ENCODE measurements at regions not wholly inside any gene's neighbourhood (a gene's known extent, or its start where the extent isn't known, plus 50 kb on each side); places are given as distances from the start of the nearest gene placed in this dataset.
"Not testable (repeated sequence)": the region's sequence is repeated elsewhere in the genome, so short reads cannot be mapped to it uniquely, and the experiment has no call there.

GRCh38 chr6:139702706-139703105 lies 328.3 kb upstream of the CITED2 start:
- no peak for DNase-seq

GRCh38 chr6:139701695-139702094 lies 327.2 kb upstream of the CITED2 start:
- DNase-seq, result no peak

- DNase-seq, result no peak
Measured at GRCh38 chr6:139701003-139701402, 326.6 kb upstream of the CITED2 start.

GRCh38 chr6:139699911-139700310 lies 325.5 kb upstream of the CITED2 start:
- no peak for DNase-seq

GRCh38 chr6:139699335-139699734 lies 324.9 kb upstream of the CITED2 start:
- no peak for DNase-seq

GRCh38 chr6:139698526-139699176 lies 324.2 kb upstream of the CITED2 start:
- no peak for DNase-seq

- not testable (repeated sequence) for DNase-seq
Measured at GRCh38 chr6:139697856-139698255, 323.4 kb upstream of the CITED2 start.

- not testable (repeated sequence) for DNase-seq
Measured at GRCh38 chr6:139696991-139697390, 322.5 kb upstream of the CITED2 start.

GRCh38 chr6:139695361-139695760 lies 320.9 kb upstream of the CITED2 start:
- DNase-seq, result no peak

GRCh38 chr6:139693735-139694134 lies 319.3 kb upstream of the CITED2 start:
- no peak for DNase-seq

- no peak for DNase-seq
Measured at GRCh38 chr6:139690007-139690406, 315.6 kb upstream of the CITED2 start.

- no peak for DNase-seq
Measured at GRCh38 chr6:139687055-139687454, 312.6 kb upstream of the CITED2 start.

- DNase-seq, result no peak
Measured at GRCh38 chr6:139686308-139686707, 311.9 kb upstream of the CITED2 start.

- no peak for DNase-seq
Measured at GRCh38 chr6:139685009-139685408, 310.6 kb upstream of the CITED2 start.

GRCh38 chr6:139680819-139681218 lies 306.4 kb upstream of the CITED2 start:
- no peak for DNase-seq

- no peak for DNase-seq
Measured at GRCh38 chr6:139679516-139680179, 305.2 kb upstream of the CITED2 start.

GRCh38 chr6:139676718-139677117 lies 302.3 kb upstream of the CITED2 start:
- DNase-seq, result no peak

- no peak for DNase-seq
Measured at GRCh38 chr6:139666284-139666683, 291.8 kb upstream of the CITED2 start.

- no peak for DNase-seq
Measured at GRCh38 chr6:139663996-139664395, 289.5 kb upstream of the CITED2 start.

- no peak for DNase-seq
Measured at GRCh38 chr6:139659711-139660110, 285.3 kb upstream of the CITED2 start.

- DNase-seq, result no peak
Measured at GRCh38 chr6:139659196-139659595, 284.7 kb upstream of the CITED2 start.

GRCh38 chr6:139657119-139657518 lies 282.7 kb upstream of the CITED2 start:
- DNase-seq, result no peak

- no peak for DNase-seq
Measured at GRCh38 chr6:139655783-139656705, 281.6 kb upstream of the CITED2 start.

All from NCI-H446 treated with DMSO at 0.1 percent for 48 hours (cell line).